SK-N-MC (cell line): ENCODE measurements at regions not wholly inside any gene's neighbourhood (a gene's known extent, or its start where the extent isn't known, plus 50 kb on each side); places are given as distances from the start of the nearest gene placed in this dataset.

ENCODE experiments used
- EZH2 ChIP-seq: fragments of 200-600 bp; sonication (generic); IDR thresholded peaks from one replicate; pipeline ENCODE4 v1.6.1; 2017; ENCODE audit warnings: antibody characterized with exemption
- POLR2AphosphoS5 ChIP-seq: IDR thresholded peaks from 2 replicates; pipeline ENCODE4 v1.6.1; 2012; ENCODE audit warnings: mild to moderate bottlenecking, low read depth, low read length, borderline replicate concordance

- TF ChIP-seq POLR2AphosphoS5 (peak; percentile 45; the same call in 1 of the 2 replicates), EZH2 (no peak)
These were observed 228.6 kb upstream of the STK17B start for GRCh38 chr2:196399722-196400691.
